B cell (primary cell): ENCODE measurements at regions not wholly inside any gene's neighbourhood (a gene's known extent, or its start where the extent isn't known, plus 50 kb on each side); places are given as distances from the start of the nearest gene placed in this dataset.

ENCODE experiments used
- ATAC-seq: fragments of 200-7000 bp; cut with Tn5 transposase; one replicate; pipeline ENCODE4 v1.10.0; 2021; ENCODE audit warnings: low read depth, mild to moderate bottlenecking, moderate number of reproducible peaks, moderate library complexity
- CTCF ChIA-PET: fragments of 350-600 bp; sonication (Branson Sonifier 250); formaldehyde crosslinking; loops from one replicate; lab custom pipeline; 2021; ENCODE audit warnings: antibody characterized with exemption, inconsistent platforms; lab: Charles Lee
- POLR2A ChIA-PET: fragments of 350-600 bp; sonication (Branson Sonifier 250); formaldehyde crosslinking; loops from one replicate; lab custom pipeline; 2021; ENCODE audit warnings: antibody characterized with exemption; lab: Charles Lee
- DNase-seq: peaks from one replicate; pipeline ENCODE4 v3.0.0; 2013
- H2AFZ ChIP-seq: 2 replicates; pipeline ENCODE4 v1.6.1; 2012; ENCODE audit warnings: mild to moderate bottlenecking, low read depth, low read length; ENCODE audit not compliant: insufficient read depth, poor library complexity, severe bottlenecking
- H3K27ac ChIP-seq, 2 donors: 1 replicate in 1 of 2; 2 replicates in 1 of 2; pipeline ENCODE4 v1.5.1; 2012 to 2013; ENCODE audit warnings: low read length in 2 of 2, mild to moderate bottlenecking in 2 of 2, moderate library complexity in 1 of 2
- H3K27me3 ChIP-seq, 4 experiments: fragments of 200-600 bp in 1 of 4; sonication (generic) in 1 of 4; replicated peaks in 1 of 4; 1 replicate in 2 of 4; 2 replicates in 2 of 4; pipeline versions ENCODE4 v1.6.1 to v1.7.0; 2013 to 2016; ENCODE audit warnings: low read length in 3 of 4, mild to moderate bottlenecking in 2 of 4, mixed read lengths in 1 of 4, moderate library complexity in 1 of 4; ENCODE audit not compliant: insufficient read depth in 4 of 4, control insufficient read depth in 3 of 4; ENCODE audit errors: control extremely low read depth in 1 of 4
- H3K36me3 ChIP-seq, 2 experiments: replicated peaks in 1 of 2; 1 replicate in 1 of 2; 2 replicates in 1 of 2; pipeline versions ENCODE4 v1.6.1 to v1.7.1; 2013; ENCODE audit warnings: low read length in 1 of 2; ENCODE audit not compliant: insufficient read depth in 2 of 2, control insufficient read depth in 1 of 2; ENCODE audit errors: control extremely low read depth in 1 of 2, extremely low read depth in 1 of 2
- H3K4me1 ChIP-seq, 2 donors: fragments of 200-600 bp in 1 of 2; sonication (generic) in 1 of 2; 1 replicate in 1 of 2; 2 replicates in 1 of 2; pipeline versions ENCODE4 v1.5.1 to v1.6.1; 2013 to 2017; ENCODE audit warnings: low read length in 2 of 2; ENCODE audit not compliant: control insufficient read depth in 2 of 2, insufficient read depth in 2 of 2
- H3K4me2 ChIP-seq: replicated peaks from 2 replicates; pipeline ENCODE3; 2012; ENCODE audit warnings: mild to moderate bottlenecking, low read depth, low read length; ENCODE audit not compliant: poor library complexity, severe bottlenecking
- H3K4me3 ChIP-seq, 5 experiments: fragments of 200-600 bp in 1 of 5; sonication (generic) in 1 of 5; 1 replicate in 3 of 5; 2 replicates in 2 of 5; pipeline versions ENCODE4 v1.5.1 to v1.7.0; 2011 to 2016; ENCODE audit warnings: low read length in 4 of 5, mild to moderate bottlenecking in 4 of 5, low read depth in 2 of 5, control low read depth in 1 of 5, moderate library complexity in 1 of 5; ENCODE audit not compliant: insufficient read depth in 1 of 5; ENCODE audit errors: control extremely low read depth in 1 of 5, extremely low read depth in 1 of 5
- H3K79me2 ChIP-seq: fragments of 200-600 bp; sonication (generic); one replicate; pipeline ENCODE4 v1.6.0; 2016; ENCODE audit warnings: low read length; ENCODE audit not compliant: control insufficient read depth, insufficient read depth
- H3K9ac ChIP-seq: fragments of 200-600 bp; sonication (generic); 2 replicates; pipeline ENCODE4 v1.6.1; 2017; ENCODE audit warnings: mild to moderate bottlenecking, low read length, moderate library complexity
- H3K9me3 ChIP-seq, 3 donors: one replicate each; pipeline versions ENCODE4 v1.6.1 to v1.7.1; 2013; ENCODE audit warnings: low read length in 2 of 3; ENCODE audit not compliant: control insufficient read depth in 2 of 3, insufficient read depth in 1 of 3; ENCODE audit errors: control extremely low read depth in 1 of 3
- H4K20me1 ChIP-seq: 2 replicates; pipeline ENCODE4 v1.6.0; 2012; ENCODE audit warnings: mild to moderate bottlenecking, low read length; ENCODE audit not compliant: insufficient read depth, control insufficient read depth, poor library complexity, severe bottlenecking
- H3K27ac Mint-ChIP-seq: one replicate; pipeline ENCODE4 v1.8.0; 2021; ENCODE audit warnings: mixed read lengths
- H3K27me3 Mint-ChIP-seq: one replicate; pipeline ENCODE4 v1.8.0; 2021; ENCODE audit warnings: mixed read lengths
- H3K4me1 Mint-ChIP-seq: one replicate; pipeline ENCODE4 v1.8.0; 2021; ENCODE audit warnings: mixed read lengths
- H3K4me3 Mint-ChIP-seq: one replicate; pipeline ENCODE4 v1.8.0; 2021; ENCODE audit warnings: mixed read lengths
- H3K9me3 Mint-ChIP-seq: one replicate; pipeline ENCODE4 v1.8.0; 2022; ENCODE audit warnings: mixed read lengths; ENCODE audit not compliant: insufficient read depth
- EZH2 ChIP-seq: IDR thresholded peaks from 2 replicates; pipeline ENCODE4 v1.6.1; 2012; ENCODE audit warnings: borderline replicate concordance, low read depth, mild to moderate bottlenecking, moderate library complexity, low read length; ENCODE audit not compliant: insufficient read depth, poor library complexity, severe bottlenecking
- WGBS: methylation state at CpG from one replicate; pipeline ENCODE4 v1.1.5; 2013; ENCODE audit warnings: missing lambda C conversion rate; ENCODE audit not compliant: insufficient coverage; 5-methylcytosine and 5-hydroxymethylcytosine counted together
- intact Hi-C: fragments of 100-400 bp; cut with micrococcal nuclease; formaldehyde crosslinking; loops from one replicate; pipeline ENCODE4 v1.10.0; 2022
- TF ChIP-seq, protein P1 (sequence below): fragments of 200-600 bp; IDR thresholded peaks from one replicate; pipeline ENCODE4 v1.8.0; 2022; ENCODE audit warnings: antibody characterized with exemption, mild to moderate bottlenecking

DNA sequence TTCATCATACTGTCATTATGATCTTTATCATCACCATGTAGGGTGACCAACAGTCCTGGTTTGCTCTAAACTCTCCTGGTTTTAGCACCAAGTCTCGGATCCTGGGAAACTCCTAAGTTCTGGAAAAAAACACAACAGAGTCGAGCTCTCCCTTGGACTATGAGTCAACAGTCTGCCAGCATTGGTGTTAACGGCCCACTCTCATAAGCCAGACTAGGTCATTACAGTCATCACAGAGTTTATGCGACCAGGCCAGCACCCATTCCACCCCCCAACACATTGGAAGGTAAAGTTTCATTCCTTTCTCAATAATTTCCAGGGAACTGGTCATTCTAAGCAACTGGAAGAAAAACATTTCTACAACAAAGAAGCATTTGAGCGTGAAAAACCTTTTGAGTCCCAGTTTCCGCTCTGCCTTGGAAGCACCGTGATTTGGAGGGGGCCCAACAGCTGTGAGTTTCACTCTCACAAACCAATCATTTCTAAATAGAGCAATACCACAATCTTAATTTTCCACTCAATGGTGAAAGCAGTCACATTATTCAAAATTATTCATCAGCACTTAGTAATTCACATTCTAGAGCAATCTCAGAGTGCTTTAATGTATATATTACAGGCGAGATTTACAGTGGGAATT, 445.0 kb downstream of the CDH26 start:
- H3K4me1 ChIP-seq, result no peaks in the 10 kb centered on the region
- no peaks in the 10 kb centered on the region for H4K20me1 ChIP-seq
- H2AFZ ChIP-seq, result no peak overlapping the region
- H3K4me3 ChIP-seq, result no peak overlapping the region
- H3K36me3 ChIP-seq, result no peaks in the 10 kb centered on the region
- DNase-seq (no peak), ATAC-seq (no peak)
- no peaks in the 10 kb centered on the region for H3K79me2 ChIP-seq
- H3K27me3 ChIP-seq, result no peaks in the 10 kb centered on the region
- no peaks in the 10 kb centered on the region for H3K4me1 Mint-ChIP-seq
- 92% methylated on average over 6 of the region's 8 CpGs for WGBS
- H3K27ac Mint-ChIP-seq, result no peak overlapping the region
- H3K9ac ChIP-seq, result no peak overlapping the region
- H3K27ac ChIP-seq, result no peak overlapping the region
- ChIA-PET POLR2A (no interaction called here), CTCF (interaction anchor here (0.7 kb wide), 1 partner anchor 12 kb away, joined by 3 read pairs; no protein-coding TSS in a partner anchor)
- no peak overlapping the region for H3K4me2 ChIP-seq
- intact Hi-C loops, result no loop called here
- H3K4me3 Mint-ChIP-seq, result no peak overlapping the region
- peaks cover 11% of the 10 kb centered on the region for H3K9me3 Mint-ChIP-seq
- no peaks in the 10 kb centered on the region for H3K27me3 Mint-ChIP-seq
- TF ChIP-seq, protein P1, sequence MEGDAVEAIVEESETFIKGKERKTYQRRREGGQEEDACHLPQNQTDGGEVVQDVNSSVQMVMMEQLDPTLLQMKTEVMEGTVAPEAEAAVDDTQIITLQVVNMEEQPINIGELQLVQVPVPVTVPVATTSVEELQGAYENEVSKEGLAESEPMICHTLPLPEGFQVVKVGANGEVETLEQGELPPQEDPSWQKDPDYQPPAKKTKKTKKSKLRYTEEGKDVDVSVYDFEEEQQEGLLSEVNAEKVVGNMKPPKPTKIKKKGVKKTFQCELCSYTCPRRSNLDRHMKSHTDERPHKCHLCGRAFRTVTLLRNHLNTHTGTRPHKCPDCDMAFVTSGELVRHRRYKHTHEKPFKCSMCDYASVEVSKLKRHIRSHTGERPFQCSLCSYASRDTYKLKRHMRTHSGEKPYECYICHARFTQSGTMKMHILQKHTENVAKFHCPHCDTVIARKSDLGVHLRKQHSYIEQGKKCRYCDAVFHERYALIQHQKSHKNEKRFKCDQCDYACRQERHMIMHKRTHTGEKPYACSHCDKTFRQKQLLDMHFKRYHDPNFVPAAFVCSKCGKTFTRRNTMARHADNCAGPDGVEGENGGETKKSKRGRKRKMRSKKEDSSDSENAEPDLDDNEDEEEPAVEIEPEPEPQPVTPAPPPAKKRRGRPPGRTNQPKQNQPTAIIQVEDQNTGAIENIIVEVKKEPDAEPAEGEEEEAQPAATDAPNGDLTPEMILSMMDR, result no peak
- TF ChIP-seq EZH2, result no peak
- H3K9me3 ChIP-seq, result peaks cover 0 to 3% (median 0%) of the 10 kb centered on the region in 3 donors

DNA sequence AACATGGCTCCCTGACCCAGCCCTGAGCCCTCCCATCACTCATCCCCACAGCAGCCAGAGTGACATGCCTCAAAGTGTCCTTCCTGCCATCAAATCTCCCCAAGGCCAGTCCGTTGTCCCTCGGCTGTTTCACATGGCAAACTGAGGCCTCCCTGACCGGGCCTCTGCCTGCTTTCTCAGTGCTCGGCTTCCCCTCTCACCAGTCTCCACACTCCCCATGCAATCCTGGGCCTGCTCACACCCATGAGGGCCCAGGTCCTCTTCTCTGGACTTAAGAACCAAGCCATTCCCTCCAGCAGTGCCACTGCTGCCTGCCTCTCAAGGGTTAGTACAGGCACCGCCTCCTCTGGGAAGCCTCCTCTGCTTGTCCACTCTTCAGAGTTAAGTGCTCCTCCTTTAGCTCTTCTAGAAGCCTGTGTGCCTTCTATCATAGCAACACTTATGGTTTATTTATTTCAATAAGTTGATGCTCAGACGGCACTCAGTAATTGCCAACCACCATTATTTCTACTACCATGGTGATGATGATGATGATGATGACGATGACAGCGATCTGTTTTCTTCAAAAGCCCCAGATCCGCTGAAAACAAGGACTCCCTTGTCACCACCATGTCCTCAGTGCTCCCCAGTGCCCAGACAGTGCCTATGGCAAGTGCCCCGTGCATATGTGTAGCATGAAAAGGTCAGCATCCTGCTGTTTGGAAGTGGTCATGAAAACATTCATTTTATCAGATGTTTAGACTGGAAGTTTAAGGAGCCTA, 449.0 kb downstream of the CDH26 start:
- no peaks in the 10 kb centered on the region for H3K27me3 Mint-ChIP-seq
- H3K4me3 Mint-ChIP-seq, result no peak overlapping the region
- POLR2A ChIA-PET, result no interaction called here
- H3K36me3 ChIP-seq, result no peaks in the 10 kb centered on the region
- DNase-seq, result no peak
- TF ChIP-seq, protein P1, result no peak
- TF ChIP-seq EZH2, result no peak
- H3K4me1 Mint-ChIP-seq, result no peaks in the 10 kb centered on the region
- no peak overlapping the region for H3K27ac ChIP-seq
- no peak overlapping the region for H2AFZ ChIP-seq
- peaks cover 2% of the 10 kb centered on the region for H3K9me3 Mint-ChIP-seq
- CTCF ChIA-PET, result no interaction called here
- no peaks in the 10 kb centered on the region for H4K20me1 ChIP-seq
- no peaks in the 10 kb centered on the region for H3K27me3 ChIP-seq
- H3K9me3 ChIP-seq, result peaks cover 0 to 3% (median 2%) of the 10 kb centered on the region in 3 donors
- ATAC-seq, result no peak
- no peaks in the 10 kb centered on the region for H3K79me2 ChIP-seq
- no peak overlapping the region for H3K27ac Mint-ChIP-seq
- intact Hi-C loops, result no loop called here
- no peak overlapping the region for H3K4me2 ChIP-seq
- 71% methylated on average over 5 of the region's 10 CpGs for WGBS
- no peak overlapping the region for H3K4me3 ChIP-seq
- H3K9ac ChIP-seq, result no peak overlapping the region
- no peaks in the 10 kb centered on the region for H3K4me1 ChIP-seq
